Motor neuron (in vitro differentiated cells): ENCODE measurements at regions not wholly inside any gene's neighbourhood (a gene's known extent, or its start where the extent isn't known, plus 50 kb on each side); places are given as distances from the start of the nearest gene placed in this dataset.

Experiments
- ATAC-seq, 8 experiments: fragments of 200-7000 bp; cut with Tn5 transposase; replicated peaks in 6 of 8; 2 replicates each; pipeline ENCODE4 v1.8.0; 2021; ENCODE audit warnings: mild to moderate bottlenecking in 8 of 8, moderate library complexity in 8 of 8
- H3K27ac ChIP-seq, 2 donors: fragments of 250-450 bp; sonication (Bioruptor Pico); 2 replicates each; pipeline ENCODE4 v1.9.0; 2021; ENCODE audit warnings: antibody characterized with exemption in 2 of 2, mild to moderate bottlenecking in 2 of 2, moderate library complexity in 1 of 2
- H3K4me1 ChIP-seq, 2 donors: fragments of 250-450 bp; sonication (Bioruptor Pico); replicated peaks in 1 of 2; 2 replicates each; pipeline ENCODE4 v1.6.1; 2021; ENCODE audit warnings: antibody characterized with exemption in 2 of 2, mild to moderate bottlenecking in 2 of 2, moderate library complexity in 1 of 2
- H3K4me3 ChIP-seq, 5 donors: fragments of 250-450 bp; sonication (Bioruptor Pico); 2 replicates each; pipeline ENCODE4 v1.9.0; 2021; ENCODE audit warnings: antibody characterized with exemption in 5 of 5, mild to moderate bottlenecking in 5 of 5, moderate library complexity in 4 of 5
- WGBS, 10 experiments: fragments of 450-650 bp; shearing (Covaris generic); methylation state at CpG; one replicate each; pipeline ENCODE4 v1.0.0; 2022; 5-methylcytosine and 5-hydroxymethylcytosine counted together
- in situ Hi-C, 9 experiments: fragments of 400-800 bp; cut with MboI; loops; one replicate each; pipeline ENCODE4 v1.15.0; 2021; ENCODE audit warnings: low sequenced_read_pairs in 9 of 9, low pct_unique_long_range_greater_than_20kb in 2 of 9; ENCODE audit not compliant: unreplicated experiment in 9 of 9

- ATAC-seq, result no peak
- Histone ChIP-seq H3K4me3 (no peak overlapping the region), H3K4me1 (peaks cover 6 to 15% of the 10 kb centered on the region in 2 donors), H3K27ac (no peak overlapping the region)
- 33 to 100% (median 88%) methylated on average over 1 to 2 of the region's 2 CpGs; no CpG with 5 or more reads in 1 of the 10 experiments for WGBS, 10 experiments
- in situ Hi-C loops, result no loop called here
These were observed 199.8 kb upstream of the SASH1 start for GRCh38 chr6:148142821-148143220.

GRCh38 chr6:148143771-148144170 is 198.9 kb upstream of the SASH1 start:
- 40 to 100% (median 67%) methylated on average over 1 to 6 of the region's 7 CpGs; no CpG with 5 or more reads in 1 of the 10 experiments for WGBS, 10 experiments
- H3K4me3 ChIP-seq, result no peak overlapping the region
- ATAC-seq, result no peak
- no peak overlapping the region for H3K27ac ChIP-seq
- in situ Hi-C loops, result no loop called here
- H3K4me1 ChIP-seq, result peaks cover 6 to 20% of the 10 kb centered on the region in 2 donors

GRCh38 chr6:148144917-148145521 is 197.6 kb upstream of the SASH1 start:
- Histone ChIP-seq H3K4me3 (no peak overlapping the region), H3K4me1 (peaks cover 6 to 20% of the 10 kb centered on the region in 2 donors), H3K27ac (no peak overlapping the region)
- in situ Hi-C loops, result no loop called here
- WGBS, 10 experiments, result 29 to 90% (median 46%) methylated on average over 1 to 8 of the region's 8 CpGs
- ATAC-seq, result peak in 5 of 8 experiments; percentile 32 to 70 (median 58)

GRCh38 chr6:148146717-148147462 is 195.7 kb upstream of the SASH1 start:
- Histone ChIP-seq H3K4me3 (no peak overlapping the region), H3K4me1 (peaks cover 6 to 22% of the 10 kb centered on the region in 2 donors), H3K27ac (peak overlapping the region; percentile 8 to 24)
- WGBS, 10 experiments, result 57 to 100% (median 69%) methylated on average over 1 to 8 of the region's 12 CpGs; no CpG with 5 or more reads in 1 of the 10 experiments
- in situ Hi-C loops, result no loop called here
- ATAC-seq, result peak in 5 of 8 experiments; percentile 12 to 60 (median 42)

- Histone ChIP-seq H3K4me1 (peaks cover 6 to 22% of the 10 kb centered on the region in 2 donors), H3K27ac (no peak overlapping the region), H3K4me3 (no peak overlapping the region)
- peak in 1 of 8 experiments; percentile 17 for ATAC-seq
- WGBS, 10 experiments, result 8 to 100% (median 58%) methylated on average over 1 to 3 of the region's 3 CpGs; no CpG with 5 or more reads in 1 of the 10 experiments
- in situ Hi-C loops, result no loop called here
These were observed 195.2 kb upstream of the SASH1 start for GRCh38 chr6:148147463-148147830.

GRCh38 chr6:148151896-148152643 is 190.6 kb upstream of the SASH1 start:
- 76 to 98% (median 91%) methylated on average over 2 to 6 of the region's 6 CpGs; no CpG with 5 or more reads in 3 of the 10 experiments for WGBS, 10 experiments
- peaks cover 8 to 30% of the 10 kb centered on the region in 2 donors for H3K4me1 ChIP-seq
- H3K27ac ChIP-seq, result no peak overlapping the region
- no peak for ATAC-seq
- no peak overlapping the region for H3K4me3 ChIP-seq
- in situ Hi-C loops, result loop anchor here in 6 of 9 experiments (25.0 kb wide), 4 partner anchors 310 to 765 kb away; partner anchors contain the start of gene SAMD5 (in 6 of the 6)

- no peak for ATAC-seq
- H3K27ac ChIP-seq, result no peak overlapping the region
- H3K4me1 ChIP-seq, result peaks cover 8 to 22% of the 10 kb centered on the region in 2 donors
- no peak overlapping the region for H3K4me3 ChIP-seq
- in situ Hi-C loops, result loop anchor here in 6 of 9 experiments (25.0 kb wide), 4 partner anchors 308 to 767 kb away; partner anchors contain the start of gene SAMD5 (in 6 of the 6)
These were observed 188.0 kb upstream of the SASH1 start for GRCh38 chr6:148154668-148155067.

GRCh38 chr6:148155293-148155692 is 187.3 kb upstream of the SASH1 start:
- Histone ChIP-seq H3K4me1 (peaks cover 8 to 22% of the 10 kb centered on the region in 2 donors), H3K27ac (peak overlapping the region in 1 of 2 donors; percentile 39), H3K4me3 (no peak overlapping the region)
- in situ Hi-C loops, result loop anchor here in 6 of 9 experiments (25.0 kb wide), 4 partner anchors 307 to 768 kb away; partner anchors contain the start of gene SAMD5 (in 6 of the 6)
- ATAC-seq, result peak in 5 of 8 experiments; percentile 54 to 82 (median 58)
- WGBS, 10 experiments, result 43 to 100% (median 76%) methylated on average over 1 to 6 of the region's 6 CpGs

- in situ Hi-C loops, result loop anchor here in 6 of 9 experiments (25.0 kb wide), 4 partner anchors 304 to 771 kb away; partner anchors contain the start of gene SAMD5 (in 6 of the 6)
- 17 to 100% (median 89%) methylated on average over 1 to 4 of the region's 4 CpGs; no CpG with 5 or more reads in 2 of the 10 experiments for WGBS, 10 experiments
- H3K27ac ChIP-seq, result no peak overlapping the region
- no peak overlapping the region for H3K4me3 ChIP-seq
- peaks cover 8 to 19% of the 10 kb centered on the region in 2 donors for H3K4me1 ChIP-seq
- ATAC-seq, result no peak
These were observed 184.8 kb upstream of the SASH1 start for GRCh38 chr6:148157841-148158240.

GRCh38 chr6:148164645-148165044 is 178.0 kb upstream of the SASH1 start:
- H3K4me1 ChIP-seq, result peaks cover 10 to 13% of the 10 kb centered on the region in 2 donors
- no peak for ATAC-seq
- 50 to 82% (median 70%) methylated on average over 2 to 4 of the region's 4 CpGs; no CpG with 5 or more reads in 6 of the 10 experiments for WGBS, 10 experiments
- H3K4me3 ChIP-seq, result no peak overlapping the region
- in situ Hi-C loops, result loop anchor here in 6 of 9 experiments (25.0 kb wide), 4 partner anchors 298 to 777 kb away; partner anchors contain the start of gene SAMD5 (in 6 of the 6)
- H3K27ac ChIP-seq, result no peak overlapping the region

- Histone ChIP-seq H3K4me1 (peaks cover 14 to 20% of the 10 kb centered on the region in 2 donors), H3K4me3 (no peak overlapping the region), H3K27ac (no peak overlapping the region)
- in situ Hi-C loops, result loop anchor here in 6 of 9 experiments (25.0 kb wide), 4 partner anchors 296 to 779 kb away; partner anchors contain the start of gene SAMD5 (in 6 of the 6)
- WGBS, 10 experiments, result 10 to 40% (median 20%) methylated on average over 2 to 6 of the region's 6 CpGs; no CpG with 5 or more reads in 1 of the 10 experiments
- peak in 4 of 8 experiments; percentile 37 to 69 (median 52) for ATAC-seq
These were observed 176.2 kb upstream of the SASH1 start for GRCh38 chr6:148166339-148166968.

- no peak overlapping the region for H3K27ac ChIP-seq
- H3K4me1 ChIP-seq, result peaks cover 14 to 20% of the 10 kb centered on the region in 2 donors
- 22 to 100% (median 50%) methylated on average over 1 to 7 of the region's 8 CpGs; no CpG with 5 or more reads in 1 of the 10 experiments for WGBS, 10 experiments
- in situ Hi-C loops, result loop anchor here in 6 of 9 experiments (25.0 kb wide), 4 partner anchors 293 to 782 kb away; partner anchors contain the start of gene SAMD5 (in 6 of the 6)
- no peak overlapping the region for H3K4me3 ChIP-seq
- peak in 5 of 8 experiments; percentile 83 to 96 (median 90) for ATAC-seq
These were observed 172.9 kb upstream of the SASH1 start for GRCh38 chr6:148169706-148170105.
